CD1c-positive myeloid dendritic cell (primary cell): ENCODE measurements at regions not wholly inside any gene's neighbourhood (a gene's known extent, or its start where the extent isn't known, plus 50 kb on each side); places are given as distances from the start of the nearest gene placed in this dataset.

ENCODE experiments used
- DNase-seq: peaks from one replicate; pipeline ENCODE4 v3.0.0-alpha.2; 2016; ENCODE audit errors: extremely low spot score

DNA sequence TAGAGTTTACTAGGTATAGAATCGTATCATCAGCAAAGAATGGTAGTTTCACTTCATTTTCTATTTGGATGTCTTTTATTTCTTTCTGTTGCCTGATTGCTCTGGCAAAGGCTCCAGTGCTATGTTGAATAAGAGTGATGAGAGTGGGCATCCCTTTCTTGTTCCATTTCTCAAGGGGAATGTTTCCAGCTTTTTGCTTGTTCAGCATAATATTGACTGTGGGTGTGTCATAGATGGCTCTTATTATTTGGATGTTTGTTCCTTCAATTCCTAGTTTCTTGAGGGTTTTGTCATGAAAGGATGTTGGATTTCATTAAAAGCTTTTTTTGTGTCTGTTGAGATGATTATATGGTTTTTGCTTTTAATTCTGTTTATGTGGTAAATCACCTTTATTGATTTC, 1114.5 kb downstream of the RAPGEF2 start:
- no peak for DNase-seq

DNA sequence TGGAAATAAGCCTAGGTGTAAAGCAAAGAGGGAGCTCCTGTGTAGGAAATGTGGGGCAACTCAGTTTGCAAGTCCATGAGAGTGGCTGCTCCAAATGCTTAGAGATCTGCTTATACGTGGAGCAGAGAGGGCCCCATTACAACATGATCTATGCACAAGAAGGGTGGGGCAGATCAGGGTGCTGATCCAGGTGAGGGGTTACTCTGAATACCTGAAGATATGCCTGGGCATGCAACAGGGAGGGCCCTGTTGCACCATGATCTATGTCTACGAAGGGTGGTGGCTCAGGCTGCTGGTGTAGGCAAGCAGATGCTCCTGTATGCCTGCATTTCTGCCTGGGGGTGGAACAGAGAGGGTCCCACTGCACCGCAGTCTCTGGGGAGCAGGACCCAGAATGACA, 1121.2 kb downstream of the RAPGEF2 start:
- no peak for DNase-seq

DNA sequence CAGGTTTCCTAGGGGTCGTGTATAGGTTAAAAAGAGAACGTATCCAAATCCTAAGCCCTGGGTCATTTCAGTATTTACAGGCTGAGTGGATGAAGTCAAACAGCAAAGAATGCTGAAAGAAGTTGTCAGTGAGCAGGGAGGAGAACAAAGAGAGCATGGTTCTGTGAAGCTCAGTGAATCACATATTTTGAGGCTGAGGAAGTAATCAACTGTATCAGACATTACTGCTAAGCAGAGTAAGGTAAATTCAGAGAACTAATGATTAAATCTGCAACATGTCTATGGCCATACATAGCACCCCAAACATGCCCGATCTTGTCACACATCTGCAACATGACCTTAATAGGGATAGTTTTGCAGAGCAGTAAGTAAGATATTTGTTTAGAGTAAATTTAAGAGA, 1130.3 kb downstream of the RAPGEF2 start:
- no peak for DNase-seq

DNA sequence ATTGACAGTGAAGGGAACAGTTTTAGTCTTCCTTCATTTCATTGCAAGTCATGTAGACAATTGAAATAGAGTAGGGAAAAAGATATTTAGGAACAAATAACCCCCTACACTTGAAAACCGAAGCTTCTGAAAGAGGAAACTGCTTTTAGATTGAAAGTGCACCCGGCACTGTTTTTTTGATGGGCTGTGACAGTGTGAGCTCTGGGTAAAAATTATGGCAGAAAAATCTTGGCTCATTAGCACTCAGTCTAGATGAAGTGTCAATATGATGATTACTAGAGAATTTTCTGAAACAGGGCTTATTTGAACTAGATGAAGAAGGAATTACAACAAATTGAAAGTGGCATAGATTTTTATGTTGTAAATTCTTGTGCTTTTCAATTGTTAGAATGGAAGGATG, 1132.4 kb downstream of the RAPGEF2 start:
- DNase-seq: no peak

DNA sequence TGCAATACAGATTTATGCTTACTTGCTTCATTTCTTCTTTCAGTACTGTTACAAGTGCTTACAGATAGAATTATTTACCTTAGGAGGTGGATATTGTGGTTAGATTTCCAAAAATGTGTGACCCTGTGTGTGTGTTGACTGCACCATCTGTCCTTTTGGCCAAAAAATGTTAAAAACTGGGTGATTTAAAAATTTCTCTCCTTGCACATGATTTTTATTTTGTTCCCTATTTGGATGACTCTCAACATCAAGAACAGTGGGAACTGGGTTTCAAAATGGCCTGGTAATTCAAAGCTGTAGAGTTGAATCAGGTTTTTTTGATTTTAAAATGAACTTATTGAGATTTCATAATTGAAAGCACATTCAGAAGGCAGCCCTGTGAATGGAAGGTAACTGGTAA, 1132.9 kb downstream of the RAPGEF2 start:
- no peak for DNase-seq

DNA sequence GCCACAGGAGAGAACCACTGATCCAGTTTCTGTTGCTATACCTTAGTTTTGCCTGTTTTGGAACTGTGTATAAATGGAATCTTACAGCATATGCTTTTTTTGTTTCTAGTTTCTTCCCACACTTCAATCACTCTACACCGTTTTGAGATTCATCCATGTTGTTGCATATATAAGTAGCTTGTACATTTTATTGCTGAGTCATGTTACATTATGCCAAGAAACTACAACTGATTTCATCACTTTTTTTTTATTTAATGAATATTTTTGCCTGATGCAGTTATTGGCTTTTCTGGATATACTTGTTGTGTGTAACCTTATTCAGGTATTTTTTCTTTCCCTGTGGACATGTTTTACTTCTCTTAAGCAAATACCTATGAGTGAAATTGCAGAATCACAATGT, 1135.9 kb downstream of the RAPGEF2 start:
- DNase-seq: no peak

DNA sequence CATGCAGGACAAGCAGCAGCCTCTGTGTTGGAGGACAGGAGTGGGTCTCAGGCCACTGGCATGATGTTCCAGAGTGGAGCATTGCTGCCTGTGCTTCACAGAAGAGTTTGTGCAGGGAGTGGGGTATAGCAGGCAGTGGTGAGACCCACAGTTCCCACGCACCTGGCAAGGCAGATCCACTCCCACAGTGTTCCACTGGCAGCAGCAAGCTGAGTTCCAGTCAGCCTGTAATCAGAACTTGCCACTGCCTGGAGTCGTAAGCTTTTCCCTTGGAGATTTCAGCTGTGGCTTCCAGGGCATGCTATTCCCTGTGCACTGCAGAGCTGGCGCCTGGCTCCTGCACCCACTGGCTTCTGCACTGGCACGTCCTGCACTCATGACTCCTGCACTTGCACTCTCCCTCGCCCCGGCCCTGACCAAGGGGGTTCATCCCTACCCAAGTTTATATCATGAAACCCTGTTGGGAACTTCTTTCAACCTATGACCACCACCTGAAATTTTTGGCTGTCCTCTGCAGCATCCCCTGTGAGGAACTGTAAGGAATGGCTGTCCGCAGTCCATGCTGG, 1144.3 kb downstream of the RAPGEF2 start:
- no peak for DNase-seq

DNA sequence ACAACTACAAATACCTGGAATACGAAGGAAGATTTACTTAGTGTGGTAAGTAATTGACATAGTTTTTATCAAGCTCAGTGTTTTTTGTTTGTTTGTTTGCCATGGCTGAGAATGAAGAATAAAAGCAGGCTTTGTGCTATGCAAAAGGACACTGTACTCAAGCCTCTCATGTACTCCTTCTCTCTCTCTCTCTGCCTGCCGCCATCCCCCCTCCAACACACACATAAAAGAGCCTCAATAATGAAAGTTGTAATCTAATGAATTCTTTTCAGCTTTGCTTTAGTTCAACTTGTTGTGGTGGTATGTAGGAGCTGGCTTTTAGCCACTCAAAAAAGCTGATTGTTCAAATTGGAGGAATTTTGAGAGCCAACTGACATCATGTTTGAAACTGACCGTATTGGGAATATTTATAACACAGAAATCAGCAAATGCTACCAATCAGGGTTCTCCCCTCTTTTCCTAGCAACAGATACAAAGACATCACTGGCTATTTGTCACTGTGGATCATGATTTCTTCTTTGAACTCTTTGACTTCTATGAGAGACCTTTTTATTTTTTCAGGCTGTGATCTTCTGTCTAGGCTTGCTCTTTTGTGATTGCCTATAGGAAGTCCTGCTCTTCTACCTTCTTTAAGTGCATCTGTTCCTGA, 1148.8 kb downstream of the RAPGEF2 start:
- no peak for DNase-seq

DNA sequence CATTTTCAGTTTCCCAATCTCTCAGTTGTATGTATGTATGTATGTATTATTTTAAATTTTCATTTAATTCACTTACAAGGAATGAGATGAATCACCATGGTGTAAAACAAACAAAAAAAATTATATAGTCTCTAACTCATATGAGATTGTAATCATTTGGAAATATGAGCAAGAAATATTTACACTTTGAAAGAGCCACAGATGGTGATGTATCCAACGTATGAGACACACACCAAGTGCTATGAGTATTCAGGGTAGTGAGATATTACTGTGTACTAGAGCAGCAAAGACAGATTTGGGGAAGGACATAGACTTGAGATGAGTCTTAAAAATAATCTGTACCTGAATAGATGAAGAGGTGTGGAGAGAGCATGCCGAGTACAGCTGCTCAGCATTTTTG, 1154.4 kb downstream of the RAPGEF2 start:
- DNase-seq: no peak

DNA sequence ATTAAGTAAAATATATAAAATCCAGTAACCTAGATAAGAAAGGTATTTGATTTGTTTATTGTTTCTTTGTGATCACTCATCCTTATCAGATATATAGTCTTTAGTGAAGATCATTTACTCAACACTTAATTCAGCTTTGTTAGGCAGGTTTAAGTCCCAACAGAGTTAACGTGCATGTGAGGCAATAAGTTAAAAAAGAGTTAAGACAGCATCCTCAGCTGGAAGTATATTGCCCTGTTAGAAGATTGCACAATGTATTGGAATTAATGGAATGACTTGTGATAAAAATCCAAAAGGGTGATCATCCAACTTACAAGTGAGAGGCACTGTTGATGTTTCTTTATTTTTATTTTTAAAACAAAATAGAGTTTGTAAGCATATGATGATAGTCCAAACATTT, 1162.1 kb downstream of the RAPGEF2 start:
- no peak for DNase-seq

DNA sequence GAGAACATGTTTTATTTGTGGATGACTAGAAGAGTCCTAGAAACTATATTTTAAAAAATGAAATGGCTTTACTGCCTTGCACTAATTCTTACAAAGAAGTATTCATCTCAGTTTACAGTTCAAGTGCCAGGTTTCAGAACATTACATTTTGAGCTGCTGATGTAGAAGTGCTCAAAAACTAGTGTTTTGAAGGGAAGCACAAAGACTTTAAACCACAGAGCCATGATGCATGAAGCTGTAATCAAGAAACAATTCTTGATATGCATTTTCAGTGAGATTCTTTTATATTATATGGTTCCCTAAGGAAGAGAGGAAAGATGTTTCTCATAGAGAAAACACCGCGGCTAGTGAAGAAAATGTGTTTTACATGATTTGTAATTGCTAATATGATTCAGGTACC, 1163.0 kb downstream of the RAPGEF2 start:
- DNase-seq: no peak

DNA sequence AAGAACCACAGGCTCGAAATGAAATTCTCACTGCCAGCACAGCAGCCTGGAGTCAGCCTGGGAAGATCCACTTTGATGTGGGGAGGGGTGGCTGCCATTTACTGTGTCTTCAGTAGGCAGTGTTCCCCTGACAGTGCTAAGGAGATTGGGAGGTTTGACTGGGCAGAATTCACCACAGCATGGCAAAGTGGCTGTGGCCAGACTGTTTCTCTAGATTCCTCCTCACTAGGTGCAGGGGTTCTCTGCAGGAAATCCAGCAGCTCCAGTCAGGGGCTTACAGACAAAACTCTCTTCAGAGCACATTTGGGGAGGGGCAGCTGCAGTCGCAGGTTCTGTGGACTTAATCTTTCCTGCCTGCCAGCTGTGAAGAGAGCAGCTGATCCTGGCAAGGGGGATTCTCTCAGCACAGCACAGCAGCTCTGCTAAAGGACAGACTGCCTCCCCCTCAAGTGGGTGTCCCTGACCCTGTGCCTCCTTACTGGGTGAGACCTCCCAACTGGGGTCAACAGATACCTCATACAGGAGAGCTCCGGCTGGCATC, 1174.0 kb downstream of the RAPGEF2 start:
- DNase-seq: no peak

DNA sequence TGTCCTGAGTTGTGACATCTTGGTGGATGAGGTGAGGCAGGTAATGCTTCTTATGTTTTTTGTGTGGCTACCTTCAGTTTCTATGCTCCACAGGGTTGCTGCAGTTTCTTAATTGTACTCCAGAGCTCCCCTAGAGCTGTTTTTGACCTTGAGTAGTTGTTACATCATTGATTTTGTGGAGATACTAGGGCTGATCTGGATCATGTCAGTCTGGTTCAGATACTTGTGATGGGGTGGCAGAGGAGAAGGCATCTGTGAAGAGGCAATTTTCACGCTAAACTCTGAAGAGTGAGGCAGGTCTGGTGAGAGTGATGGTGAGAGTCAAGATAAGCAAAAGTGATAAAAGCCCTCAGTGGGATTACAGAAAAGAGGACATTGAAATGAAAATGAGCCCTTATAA, 1180.2 kb downstream of the RAPGEF2 start:
- DNase-seq: no peak

DNA sequence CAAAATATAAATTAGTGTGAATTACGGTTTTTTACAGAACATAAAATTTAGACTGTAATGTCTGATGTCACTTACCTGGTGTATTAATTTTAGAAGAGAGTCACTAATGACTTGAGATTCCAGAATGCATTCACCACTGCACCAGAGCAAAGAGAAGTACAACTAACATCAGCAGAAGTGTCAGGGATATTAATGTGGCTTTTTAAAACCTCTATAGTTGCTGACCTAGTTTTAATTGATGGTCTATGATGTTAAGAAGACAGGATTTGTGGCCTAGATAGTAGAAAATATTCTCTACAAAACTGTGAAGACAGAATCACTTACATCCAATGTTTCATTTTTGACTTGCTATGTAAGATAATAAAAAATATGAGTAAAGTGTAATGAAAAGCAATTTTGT, 1181.6 kb downstream of the RAPGEF2 start:
- DNase-seq: no peak

DNA sequence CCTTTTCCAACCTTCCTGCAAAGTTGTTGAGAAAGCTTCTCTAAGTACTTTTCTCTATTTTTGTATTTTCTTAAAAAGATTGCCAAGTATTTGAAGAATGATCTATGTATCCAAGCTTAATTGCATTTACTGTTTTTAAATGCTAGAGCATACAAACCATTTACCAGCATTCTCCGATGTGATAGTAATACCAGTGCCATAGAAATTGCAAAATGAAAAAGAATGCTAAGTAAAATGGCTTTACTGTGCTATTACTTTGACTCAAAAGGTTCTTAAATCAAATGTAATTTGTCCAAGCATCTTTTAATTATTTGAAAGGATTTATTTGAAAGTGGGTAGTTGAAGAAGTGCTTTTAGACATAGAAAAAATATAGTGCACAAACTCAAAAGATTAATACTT, 1183.2 kb downstream of the RAPGEF2 start:
- no peak for DNase-seq

DNA sequence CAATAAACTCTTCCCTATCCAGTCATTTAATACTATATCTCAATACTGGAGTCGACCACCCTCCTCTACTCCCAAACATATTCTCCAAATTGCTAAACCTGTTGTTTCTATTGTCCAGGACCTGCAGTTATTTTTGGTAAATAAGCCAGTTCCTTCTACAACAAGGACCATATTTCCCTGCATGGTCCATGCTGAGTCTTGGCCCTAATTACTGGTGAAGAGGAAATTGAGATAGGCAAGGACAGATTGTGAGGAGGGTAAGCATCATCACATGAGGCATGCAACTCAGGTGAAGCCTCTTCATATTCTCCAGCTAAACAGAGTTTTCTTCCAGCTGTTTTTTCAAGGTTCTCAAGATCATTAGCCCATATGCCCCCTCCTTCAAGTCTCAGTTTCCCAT, 1193.6 kb downstream of the RAPGEF2 start:
- DNase-seq: no peak

DNA sequence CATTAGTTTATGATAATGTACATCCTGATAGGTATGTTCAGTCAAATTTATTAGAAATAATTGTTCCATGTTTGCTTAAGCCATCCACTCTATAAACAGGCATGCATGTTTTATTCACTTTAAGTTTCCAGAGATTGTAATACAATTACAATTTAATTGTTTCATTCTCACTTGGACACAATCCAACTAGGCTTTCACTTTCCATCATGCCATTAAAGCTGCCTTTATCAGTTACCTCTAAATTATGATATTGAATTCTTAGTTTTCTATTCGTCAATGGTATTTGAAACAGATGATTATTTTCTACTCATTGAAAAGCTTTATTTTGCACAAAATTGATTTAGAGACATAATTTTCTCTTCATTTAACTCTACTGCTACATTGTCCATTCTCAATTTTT, 1196.3 kb downstream of the RAPGEF2 start:
- DNase-seq: no peak

DNA sequence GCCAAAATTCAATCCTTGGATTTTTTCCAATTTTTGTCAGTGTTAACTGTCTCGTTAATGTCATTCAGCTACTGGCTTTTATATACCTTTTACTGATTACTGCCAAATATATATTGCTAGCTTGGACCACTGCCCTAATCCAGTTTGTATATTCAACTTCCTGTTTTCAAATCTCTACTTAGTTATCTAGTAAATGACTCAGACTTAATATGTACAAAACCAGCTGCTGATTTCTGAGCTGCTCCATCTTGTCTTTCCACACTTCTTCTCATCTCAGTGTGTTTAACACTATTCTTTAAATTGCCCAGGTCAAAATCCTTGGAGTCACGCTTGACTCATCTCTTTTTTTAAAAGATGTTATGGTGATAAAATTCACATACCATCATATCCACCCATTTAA, 1196.7 kb downstream of the RAPGEF2 start:
- DNase-seq: no peak

DNA sequence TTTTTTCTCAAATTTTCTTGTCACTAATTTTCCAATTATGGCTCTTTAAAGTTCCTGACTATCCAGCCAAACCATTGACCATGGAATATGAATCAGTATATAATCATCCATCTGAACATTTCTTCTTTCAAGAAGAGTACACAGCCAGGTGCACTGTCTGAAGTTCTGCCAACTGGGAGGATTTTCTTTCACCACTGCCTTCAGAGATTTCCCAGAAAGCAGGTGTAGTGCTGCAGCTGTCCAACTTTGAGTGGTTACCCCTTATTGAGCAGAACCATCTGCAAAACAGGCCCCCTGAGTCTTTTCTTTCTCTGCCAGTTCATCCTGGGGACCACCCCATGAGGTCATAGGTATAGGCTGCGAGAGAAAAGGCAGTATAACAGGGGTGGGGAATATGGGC, 1213.2 kb downstream of the RAPGEF2 start:
- DNase-seq: no peak

DNA sequence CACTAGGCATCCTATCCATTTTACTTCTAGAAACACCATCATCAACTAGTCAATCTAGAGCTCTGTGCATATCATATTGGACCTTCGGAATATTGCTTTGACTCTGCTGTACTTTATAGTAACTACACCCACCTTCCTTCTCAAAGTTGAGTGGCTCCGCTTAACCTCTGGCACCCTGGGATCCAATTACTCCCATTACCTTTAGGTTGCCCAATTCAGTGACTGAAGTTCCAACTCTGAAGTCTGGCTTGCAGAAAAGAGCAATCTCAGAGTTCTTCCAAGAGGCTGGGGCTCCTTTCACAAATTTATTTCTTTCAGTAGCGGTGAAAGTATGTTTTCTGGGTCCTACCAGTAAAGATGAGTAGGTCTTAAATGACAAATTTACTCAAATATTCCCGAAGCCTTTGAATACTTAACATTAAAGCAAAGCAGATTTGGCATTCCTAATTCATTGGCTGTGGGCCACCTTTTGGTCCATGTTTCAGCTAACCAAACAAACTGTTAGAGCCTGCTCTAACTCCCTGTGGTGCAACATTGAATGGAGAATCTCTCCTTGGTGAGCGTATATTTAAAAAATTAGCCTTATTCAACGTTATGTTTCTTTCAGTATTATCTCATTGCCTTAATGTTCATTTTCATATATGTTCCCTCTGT, 1215.8 kb downstream of the RAPGEF2 start:
- DNase-seq: no peak

DNA sequence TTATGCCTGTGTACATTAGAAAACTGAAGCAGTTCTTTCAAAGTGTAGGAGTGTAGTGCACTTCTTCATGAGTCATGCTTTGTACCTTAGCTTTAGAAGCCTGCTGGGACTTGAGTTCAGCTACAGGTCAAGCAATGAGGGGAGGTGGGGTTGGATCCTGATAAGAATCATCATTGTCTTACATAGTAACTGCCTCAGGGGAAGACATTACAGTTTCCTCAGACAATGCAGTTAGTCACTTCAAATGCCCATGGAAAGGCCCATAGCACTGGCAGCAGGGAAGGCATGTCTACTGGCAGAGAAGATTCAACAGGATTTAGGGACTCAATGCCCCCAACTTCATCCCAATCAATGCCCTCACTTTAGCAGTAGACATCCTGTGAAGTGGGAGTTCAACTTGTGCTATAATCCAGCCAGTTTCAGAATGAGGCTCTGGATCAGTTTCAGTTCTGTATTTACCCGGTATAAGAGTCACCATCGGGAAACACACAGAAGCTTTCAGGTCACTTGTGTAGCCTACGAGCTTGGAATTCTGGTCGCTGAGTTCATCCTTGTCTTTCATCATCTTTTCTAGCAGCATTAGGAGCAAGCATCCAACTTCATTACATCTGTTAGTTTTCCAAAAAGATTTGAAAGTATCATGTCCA, 1216.5 kb downstream of the RAPGEF2 start:
- no peak for DNase-seq

DNA sequence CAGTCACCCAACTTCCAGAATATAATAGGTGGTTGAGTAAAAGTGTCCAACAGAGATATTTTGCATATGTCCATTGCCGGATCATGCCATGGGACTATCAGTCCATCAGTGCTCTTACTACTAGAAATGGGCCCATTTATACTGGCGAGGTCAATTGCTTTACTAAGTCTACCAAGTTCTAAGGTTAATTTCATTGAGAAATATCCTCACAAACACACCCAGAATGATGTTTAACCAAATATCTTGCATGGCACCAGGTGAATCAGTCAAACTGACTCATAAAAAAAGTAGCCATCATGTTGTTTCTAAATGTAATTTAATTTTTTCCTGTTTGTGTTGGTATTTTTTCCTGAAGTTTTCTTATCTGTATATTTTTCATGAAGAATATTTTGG, 1217.0 kb downstream of the RAPGEF2 start:
- DNase-seq: no peak

DNA sequence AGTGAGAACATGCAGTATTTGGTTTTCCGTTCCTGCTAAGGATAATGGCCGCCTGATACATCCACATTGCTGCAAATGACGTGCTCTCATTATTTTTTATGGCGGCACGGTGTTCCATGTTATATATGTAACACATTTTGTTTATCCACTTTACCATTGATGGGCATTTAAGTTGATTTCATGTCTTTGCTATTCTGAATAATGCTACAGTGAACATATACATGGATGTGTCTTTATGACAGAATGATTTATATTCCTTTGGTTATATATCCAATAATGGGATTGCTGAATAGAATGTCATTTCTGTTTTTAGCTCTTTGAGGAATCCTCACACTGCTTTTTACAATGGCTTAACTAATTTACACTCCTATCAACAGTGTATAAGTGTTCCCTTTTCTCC, 1223.2 kb downstream of the RAPGEF2 start:
- no peak for DNase-seq
